HG02642 (cell line): ENCODE measurements at regions not wholly inside any gene's neighbourhood (a gene's known extent, or its start where the extent isn't known, plus 50 kb on each side); places are given as distances from the start of the nearest gene placed in this dataset.
A peak's percentile ranks its signal among the peaks of the same experiment; 100 is the strongest.
"Not testable (repeated sequence)": the region's sequence is repeated elsewhere in the genome, so short reads cannot be mapped to it uniquely, and the experiment has no call there.

Experiments used
- ATAC-seq: cut with Tn5 transposase; IDR thresholded peaks from one replicate; pipeline ENCODE4 v1.9.1; 2021; ENCODE audit warnings: mild to moderate bottlenecking; ENCODE audit not compliant: unreplicated experiment, poor library complexity

DNA sequence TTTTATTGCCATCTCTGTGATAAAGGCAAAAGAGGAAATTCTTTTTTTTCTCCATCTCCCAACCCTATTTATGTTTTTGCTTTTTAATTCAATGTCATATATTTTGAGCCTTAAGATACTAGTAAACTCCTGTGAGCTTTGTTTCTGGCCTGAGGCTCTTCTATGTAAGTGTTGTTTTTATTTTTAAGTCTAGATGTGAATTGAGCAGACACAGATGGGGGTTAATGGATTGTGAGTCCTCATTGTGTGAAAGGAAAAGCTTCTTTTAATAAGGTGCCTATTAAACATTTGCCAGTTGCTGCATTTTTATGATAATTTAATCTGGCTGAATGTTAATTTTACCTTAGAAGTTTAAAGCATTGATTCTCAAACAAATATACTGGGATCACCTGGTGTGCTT, 2337.9 kb upstream of the RAG2 start:
- ATAC-seq = no peak

DNA sequence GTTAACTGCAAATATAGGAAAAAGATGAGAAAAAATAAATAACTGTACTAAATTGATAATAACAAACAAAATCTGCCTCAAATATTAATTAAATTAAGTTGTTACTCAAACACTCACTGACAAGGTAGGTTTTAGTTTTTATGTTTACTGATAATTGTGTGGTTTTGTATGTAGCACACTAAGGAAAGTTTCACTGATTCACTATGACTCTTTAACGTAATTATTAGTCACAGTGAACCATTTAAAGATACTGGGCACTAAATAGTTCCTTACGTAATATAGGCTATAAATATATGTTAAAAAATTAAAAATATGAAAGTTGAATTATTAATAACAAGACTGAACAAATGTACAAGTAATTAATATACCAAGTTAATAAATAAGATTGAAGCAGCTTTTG, 2330.0 kb upstream of the RAG2 start:
- no peak for ATAC-seq

DNA sequence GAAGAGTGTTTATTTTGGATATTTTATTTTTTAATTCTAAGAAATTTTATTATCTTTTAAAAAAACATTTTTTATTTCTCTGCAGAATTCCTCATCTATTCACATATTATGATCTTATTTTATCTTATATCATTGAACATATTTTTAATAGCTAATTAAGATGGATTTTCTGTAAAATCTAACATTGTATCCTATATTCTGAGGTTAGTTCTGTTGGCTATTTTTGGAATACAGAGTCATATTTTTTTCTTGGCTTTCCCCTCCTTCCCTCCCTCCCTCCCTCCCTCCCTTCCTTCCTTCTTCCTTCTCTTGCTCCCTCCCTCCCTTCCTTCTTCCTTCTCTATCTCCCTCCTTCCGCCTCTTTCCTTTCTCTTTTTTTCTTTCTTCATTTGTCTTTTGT, 2326.6 kb upstream of the RAG2 start:
- no peak for ATAC-seq

DNA sequence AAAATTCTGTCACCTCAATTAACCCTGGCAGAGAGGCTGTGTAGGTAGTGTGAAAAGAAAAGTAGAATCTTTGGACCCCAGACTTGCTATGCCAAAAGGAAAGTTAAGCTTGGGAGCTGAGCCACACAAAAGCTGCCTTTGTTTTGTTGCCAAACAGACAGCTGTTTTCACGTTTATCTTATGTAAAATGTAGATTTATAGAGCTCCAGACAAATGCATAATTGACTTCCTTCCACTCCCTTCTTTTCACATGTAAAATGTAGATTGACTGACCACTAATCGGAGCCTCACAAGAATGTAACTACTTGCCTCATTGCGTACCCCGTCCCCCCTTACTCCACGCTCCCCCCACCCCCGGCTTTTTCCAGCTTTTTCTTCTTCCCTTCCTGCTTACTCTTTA, 2302.2 kb upstream of the RAG2 start:
- no peak for ATAC-seq

DNA sequence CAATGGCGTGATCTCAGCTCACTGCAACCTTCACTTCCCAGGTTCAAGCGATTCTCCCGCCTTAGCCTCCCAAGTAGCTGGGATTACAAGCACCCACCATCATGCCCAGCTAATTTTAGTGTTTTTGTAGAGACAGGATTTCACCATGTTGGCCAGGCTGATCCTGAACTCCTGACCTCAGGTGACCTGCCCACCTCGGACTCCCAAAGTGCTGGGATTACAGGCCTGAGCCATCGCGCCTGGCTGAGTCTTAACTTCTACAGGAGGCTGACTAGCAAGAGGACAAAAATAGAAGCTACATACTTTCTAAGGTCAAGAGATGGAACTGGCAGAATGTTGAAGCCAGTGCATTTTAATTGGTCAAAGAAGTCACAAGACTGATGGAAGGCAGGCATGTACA, 2296.2 kb upstream of the RAG2 start:
- not testable (repeated sequence) for ATAC-seq

DNA sequence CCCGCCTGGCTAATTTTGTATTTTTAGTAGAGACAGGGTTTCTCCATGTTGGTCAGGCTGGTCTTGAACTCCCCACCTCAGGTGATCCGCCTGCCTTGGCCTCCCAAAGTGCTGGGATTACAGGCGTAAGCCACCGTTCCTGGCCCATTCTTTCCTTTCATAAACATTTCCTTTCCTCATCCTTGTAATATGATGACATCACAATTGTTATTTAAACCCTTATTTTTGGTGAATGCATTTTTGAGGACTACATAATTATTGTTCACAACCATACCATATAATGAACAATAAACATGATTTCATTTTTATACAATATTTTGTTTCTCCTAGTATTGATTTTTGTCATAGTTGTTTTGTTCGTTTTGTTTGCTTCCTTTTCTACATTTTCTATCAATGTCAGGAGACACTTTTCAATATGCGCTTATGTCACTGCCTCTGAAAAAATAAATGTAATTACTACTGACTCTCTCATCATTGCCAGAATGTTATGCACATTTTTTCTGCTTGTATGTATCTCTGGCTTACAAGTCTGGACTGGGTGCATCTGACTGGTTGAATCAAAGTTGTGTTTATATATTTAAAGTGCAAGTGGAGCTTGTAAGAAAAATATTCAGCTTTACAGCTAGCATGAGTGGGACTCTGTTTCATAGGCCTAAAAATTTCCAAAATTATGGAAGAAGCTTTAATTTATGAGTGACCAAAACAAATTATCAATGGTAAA, 2286.3 kb upstream of the RAG2 start:
- no peak for ATAC-seq

DNA sequence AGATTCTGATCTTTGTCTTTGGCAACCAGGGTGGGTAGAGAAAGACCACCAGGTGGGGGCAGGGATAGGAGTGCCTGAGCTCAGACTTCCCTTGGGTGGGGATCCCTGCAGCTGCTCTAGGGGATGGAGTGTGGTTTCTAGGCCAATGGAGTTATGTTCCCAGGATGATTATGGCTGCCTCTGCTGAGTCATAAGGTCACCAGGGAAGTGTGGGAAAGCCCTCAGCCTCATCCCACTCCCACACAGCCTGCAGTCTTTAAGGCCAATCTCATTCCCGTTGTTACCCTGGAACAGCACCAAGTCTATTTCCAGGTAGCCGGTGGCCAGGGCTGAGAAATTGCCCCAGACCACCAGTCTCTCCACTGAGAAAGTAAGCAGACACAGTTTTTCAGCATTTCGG, 2269.3 kb upstream of the RAG2 start:
- ATAC-seq = no peak

DNA sequence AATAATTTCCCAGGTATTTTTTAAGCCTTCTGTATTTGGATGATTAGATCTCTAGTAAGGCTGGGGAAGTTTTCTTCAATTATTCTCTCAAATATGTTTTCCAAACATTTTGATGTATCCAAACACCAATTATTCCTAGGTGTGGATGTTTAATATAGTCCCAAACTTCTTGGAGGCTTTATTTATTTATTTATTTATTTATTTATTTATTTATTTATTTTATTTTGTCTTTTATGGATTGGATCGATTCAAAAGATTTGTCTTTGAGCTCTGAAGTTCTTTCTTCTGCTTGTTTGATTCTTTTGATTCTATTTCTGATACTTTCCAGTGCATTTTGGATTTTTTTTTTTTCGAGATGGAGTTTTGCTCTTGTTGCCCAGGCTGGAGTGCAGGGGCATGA, 2267.9 kb upstream of the RAG2 start:
- ATAC-seq = no peak

DNA sequence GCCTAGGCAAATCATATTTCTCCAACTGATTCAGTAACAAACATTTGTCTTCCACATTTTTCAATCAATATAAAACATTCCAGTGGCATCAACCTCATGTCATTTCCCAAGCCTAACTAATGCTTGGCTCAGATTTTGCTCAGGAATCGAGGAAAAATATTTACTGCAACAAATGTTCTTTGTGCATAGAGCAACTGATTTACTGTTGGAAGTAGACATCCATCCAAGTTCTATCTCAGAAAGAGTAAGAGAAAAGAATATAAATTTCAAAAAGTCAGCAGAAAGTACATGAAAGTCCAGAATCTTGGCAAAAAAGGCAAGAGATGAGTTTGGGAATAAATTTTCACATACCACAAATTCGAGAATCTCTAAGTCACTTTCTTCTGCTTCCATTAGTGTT, 2245.0 kb upstream of the RAG2 start:
- no peak for ATAC-seq

DNA sequence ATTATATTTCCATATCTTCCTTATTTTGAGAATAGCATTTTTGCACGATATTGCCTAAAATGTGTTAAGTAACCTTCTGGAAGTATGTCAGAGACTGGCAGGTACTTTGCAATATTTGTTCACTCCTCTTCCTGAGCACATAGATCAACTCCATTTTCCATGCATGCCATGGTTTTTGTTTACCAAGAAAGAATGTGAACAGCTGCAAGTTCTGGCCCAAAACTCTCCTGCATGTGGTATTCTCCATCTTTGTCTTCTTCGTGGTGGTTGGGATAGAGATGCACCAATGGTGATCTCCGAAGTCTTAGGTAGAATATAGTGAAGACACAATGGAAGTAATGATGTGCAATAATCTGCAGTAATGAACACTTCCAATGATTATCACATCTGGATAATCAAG, 2241.0 kb upstream of the RAG2 start:
- ATAC-seq = no peak

DNA sequence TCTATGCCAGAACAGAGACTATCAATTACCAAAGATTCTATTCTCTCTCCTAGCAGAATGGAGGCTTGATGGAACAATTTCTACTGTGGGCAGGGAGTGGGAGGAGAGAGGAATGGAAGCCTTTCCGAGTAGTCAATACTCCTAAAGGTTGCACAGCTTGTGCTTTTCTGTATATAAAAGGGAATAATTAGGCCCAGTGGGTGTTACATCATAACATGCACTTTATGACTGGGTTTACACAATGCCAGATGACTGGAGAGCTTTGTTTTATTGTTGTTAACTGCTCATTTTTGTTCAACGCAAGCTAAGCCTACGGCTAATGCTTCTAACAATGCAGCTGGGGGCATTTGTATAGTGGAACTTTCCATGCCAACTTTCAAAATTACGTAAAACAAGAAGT, 2237.9 kb upstream of the RAG2 start:
- ATAC-seq = no peak

DNA sequence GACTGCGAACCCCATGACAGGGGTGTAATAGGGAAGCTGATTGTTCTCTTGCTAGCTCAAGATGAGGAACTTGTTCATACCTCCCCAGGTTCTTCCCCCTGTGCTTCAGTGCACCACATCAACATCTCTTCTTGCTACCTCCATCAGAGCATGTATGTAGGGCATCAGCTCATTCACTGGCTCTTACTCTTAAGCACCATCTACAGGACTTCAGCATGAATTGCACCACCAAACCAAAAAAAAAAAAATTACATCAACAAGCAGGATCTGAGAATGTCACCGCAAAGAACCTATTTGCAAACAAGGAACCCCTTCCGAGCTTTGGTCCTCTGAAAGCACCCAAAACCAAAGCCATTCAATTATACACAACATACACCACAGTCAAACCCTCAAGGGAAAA, 2226.5 kb upstream of the RAG2 start:
- ATAC-seq = no peak

DNA sequence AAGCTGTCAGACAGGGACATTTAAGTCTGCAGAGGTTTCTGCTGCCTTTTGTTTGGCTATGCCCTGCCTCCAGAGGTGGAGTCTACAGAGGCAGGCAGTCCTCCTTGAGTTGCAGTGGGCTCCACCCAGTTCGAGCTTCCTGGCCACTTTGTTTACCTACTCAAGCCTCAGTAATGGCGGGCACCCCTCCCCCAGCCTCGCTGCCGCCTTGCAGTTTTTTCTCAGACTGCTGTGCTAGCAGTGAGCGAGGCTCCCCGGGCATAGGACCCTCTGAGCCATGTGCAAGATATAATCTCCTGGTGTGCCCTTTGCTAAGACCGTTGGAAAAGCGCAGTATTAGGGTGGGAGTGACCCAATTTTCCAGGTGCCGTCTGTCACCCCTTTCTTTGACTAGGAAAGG, 2223.8 kb upstream of the RAG2 start:
- ATAC-seq = not testable (repeated sequence)

DNA sequence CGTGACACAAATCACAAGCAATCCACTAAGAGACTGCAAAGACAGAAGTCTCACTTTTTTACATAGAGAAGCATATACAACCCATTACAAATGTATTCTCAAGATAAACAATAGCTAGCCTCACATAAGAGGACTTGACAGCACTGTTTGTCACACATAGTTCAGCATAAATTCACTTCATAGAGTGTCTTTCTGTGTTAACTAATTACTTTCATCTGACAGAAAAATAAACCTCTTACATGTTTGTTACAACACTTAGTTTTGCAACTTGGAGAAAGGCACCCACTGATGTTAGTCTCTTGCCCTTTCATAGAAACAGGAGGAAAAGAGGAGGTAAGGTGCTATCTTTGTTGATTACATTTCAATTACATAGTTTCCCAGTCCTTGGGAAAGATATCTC, 2221.9 kb upstream of the RAG2 start:
- no peak for ATAC-seq

DNA sequence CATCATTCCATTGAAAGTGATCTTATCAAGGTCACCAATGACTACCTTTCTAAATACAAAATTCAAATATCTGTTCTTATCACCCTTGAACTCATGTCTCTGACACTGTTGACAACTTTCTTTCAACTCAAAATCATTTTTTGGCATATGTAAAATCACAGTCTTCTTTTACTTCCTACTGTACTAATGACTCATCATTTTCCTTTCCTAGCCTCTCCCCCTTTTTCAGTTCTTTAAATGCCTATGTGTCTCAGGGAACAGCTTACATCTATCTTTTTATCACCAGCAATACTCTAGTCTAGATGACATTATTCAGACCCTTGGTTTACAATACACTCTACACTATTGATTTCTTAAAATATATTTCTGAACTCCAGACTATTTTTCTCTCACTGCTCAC, 2220.7 kb upstream of the RAG2 start:
- no peak for ATAC-seq

DNA sequence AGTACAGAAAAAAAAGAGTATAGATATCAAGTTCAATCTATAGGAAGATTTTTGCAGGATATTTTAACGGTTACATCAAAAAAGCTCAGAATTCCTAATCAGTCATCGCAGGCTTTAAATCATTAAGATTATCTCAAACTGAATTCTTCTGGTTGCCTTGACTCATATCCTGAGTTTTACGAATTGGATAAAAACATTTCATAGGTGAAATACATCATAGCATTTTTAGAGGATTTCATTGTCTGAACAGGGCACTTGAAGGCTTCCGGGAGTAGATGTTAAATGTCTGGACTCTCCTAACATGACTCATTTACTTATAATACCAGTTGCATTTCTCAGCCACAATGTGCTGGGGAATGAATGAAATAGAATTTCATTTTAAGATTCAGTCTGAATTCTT, 2216.6 kb upstream of the RAG2 start:
- ATAC-seq = no peak

DNA sequence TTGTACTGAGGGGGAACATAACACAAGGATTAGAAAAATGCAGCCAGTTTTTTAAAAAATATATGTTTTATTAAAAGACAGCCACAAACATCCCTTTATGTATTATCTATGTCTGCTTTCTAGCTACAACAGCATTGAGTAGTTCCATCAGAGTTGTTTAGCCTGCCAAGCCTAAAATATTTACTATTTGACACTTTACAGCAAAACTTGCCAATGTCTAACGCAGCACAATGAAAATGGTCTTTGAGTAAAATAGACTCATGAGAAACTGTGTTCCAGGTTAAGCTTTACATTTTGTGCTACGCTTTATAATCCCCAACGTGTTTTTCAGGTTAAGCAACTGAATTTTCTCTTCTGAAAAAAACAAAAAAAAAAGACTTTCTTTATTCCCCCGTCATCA, 2211.5 kb upstream of the RAG2 start:
- ATAC-seq = no peak

DNA sequence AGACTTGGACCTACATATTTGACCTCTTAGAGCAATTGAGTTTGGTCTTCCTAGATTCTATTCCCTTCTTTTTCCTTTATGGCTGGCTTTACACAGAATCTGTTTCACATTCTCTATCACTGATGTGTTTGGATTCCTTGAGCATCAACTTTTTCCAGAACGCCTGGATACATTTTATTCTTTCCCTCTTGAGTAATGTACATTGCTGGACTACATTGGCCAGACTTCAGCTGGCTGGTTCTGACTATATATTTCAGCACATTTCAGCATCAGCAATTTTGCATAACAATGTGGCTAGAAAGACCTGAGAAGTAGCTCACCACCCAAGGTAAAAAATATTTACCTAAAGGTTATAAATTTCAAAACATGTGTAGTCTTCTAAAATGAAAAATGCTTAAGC, 2198.2 kb upstream of the RAG2 start:
- ATAC-seq = no peak

DNA sequence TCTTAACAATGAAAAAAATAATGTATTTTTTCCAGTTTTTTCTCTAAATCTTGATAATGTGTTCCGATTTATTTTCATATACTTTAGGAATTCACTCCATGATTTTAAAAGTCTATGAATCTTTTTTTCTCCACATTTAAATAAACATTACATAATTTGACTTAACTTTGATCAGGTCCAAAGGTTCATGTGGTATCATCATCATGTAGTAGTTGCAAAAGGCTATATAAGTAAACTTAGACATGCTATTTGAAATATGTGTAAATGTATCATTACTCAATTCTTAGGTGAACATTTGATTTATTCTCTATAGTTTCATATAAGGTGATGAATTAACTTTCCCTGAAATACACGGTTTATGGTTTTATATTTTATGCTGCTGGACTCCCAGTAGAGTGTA, 2197.0 kb upstream of the RAG2 start:
- ATAC-seq = no peak

DNA sequence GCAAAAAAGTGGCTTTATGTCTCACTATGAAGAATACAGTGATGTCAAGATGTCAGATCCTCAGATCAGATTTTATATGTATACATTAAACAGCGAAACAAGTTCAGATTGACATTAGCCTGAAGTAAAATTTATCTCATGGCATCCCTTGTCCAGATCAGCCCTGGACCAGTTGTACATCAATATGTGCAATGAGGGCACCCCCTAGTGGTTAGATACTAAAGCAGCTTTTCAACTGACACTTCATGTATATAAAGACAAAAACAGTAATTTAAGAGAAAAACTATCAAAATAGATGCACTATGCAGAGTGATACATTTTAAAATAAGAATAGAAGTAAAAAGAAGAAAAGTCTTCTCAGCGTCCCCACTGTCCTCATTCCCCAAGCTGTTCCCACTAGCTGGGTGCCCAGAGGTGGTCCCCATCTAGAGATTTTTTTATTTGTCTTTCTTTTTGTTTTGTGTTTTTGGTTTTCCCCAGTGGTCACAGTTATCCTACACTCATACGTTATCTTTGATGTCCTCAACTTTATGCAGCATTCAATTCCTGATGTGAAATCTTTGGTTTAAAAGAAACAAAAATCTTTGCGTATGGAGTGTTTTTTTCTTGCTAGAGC, 2193.4 kb upstream of the RAG2 start:
- peak; percentile 79 for ATAC-seq

DNA sequence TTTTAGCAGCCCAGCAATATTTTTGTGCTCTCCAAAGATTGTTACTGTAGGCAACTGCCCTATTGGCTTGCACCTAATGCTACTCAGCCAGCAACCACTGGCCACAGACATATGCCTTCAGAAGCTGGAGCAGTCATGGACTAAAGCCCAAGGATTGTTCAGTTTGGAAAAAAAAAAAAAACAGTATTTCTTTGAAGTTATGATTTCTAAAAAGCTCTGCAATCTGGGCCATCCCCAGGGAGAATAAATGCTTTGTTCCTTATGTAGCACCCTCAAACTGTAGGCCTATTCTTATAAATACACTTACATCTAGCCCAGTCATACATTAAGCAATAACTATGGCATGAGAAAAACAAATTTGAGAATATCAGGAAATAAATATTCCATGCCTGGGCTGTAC, 2190.5 kb upstream of the RAG2 start:
- ATAC-seq = no peak

DNA sequence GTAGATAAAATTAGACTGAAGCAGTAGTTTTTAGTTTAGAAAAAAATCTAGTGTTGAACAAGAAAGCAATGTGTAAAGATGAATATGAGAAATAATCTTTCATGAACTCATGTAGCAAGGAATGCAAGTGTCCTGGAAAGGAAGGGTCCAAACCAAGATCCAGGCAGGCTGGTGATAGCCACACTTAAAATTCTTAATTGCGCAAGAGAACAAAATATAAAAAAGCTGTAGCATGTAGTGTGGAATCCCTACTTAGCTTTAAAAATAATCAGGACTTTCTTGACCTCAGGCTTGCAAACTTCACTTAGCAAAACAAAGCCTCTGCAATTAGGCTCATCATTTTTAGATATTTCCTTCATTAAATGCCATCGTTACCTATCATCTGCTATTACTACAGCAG, 2186.1 kb upstream of the RAG2 start:
- no peak for ATAC-seq
